ENCODE measurements at regions not wholly inside any gene's neighbourhood (a gene's known extent, or its start where the extent isn't known, plus 50 kb on each side); places are given as distances from the start of the nearest gene placed in this dataset.

GRCh38 chr21:16117331-16117730 is 387.5 kb downstream of the USP25 start:
- H3K9ac ChIP-seq (ENCODE audit: low read length in 3 of 3) = no peak overlapping the region
- H3K9me3 ChIP-seq (ENCODE audit: control insufficient read depth in 2 of 3, insufficient read depth in 1 of 3, low read length in 3 of 3) = no peaks in the 10 kb centered on the region
- intact Hi-C loops (cut with DNase I) = no loop called here
- FAIRE-seq (no peak), DNase-seq (peak in 1 of 5 donors; percentile 2)
- no peaks in the 10 kb centered on the region for H3K4me1 ChIP-seq (ENCODE audit: control insufficient read depth in 2 of 3, insufficient read depth in 2 of 3, low read depth in 1 of 3, low read length in 3 of 3)
- H3K27ac ChIP-seq (ENCODE audit: low read depth in 2 of 2, low read length in 2 of 2) = no peak overlapping the region
- no peaks in the 10 kb centered on the region for H3K27me3 ChIP-seq (ENCODE audit: control insufficient read depth, insufficient read depth, low read length)
- no peak for TF ChIP-seq CTCF (IDR thresholded peaks at IDR 0.05; ENCODE audit: borderline replicate concordance, extremely low read depth, insufficient read depth)
- H3K36me3 ChIP-seq (ENCODE audit: control insufficient read depth in 2 of 3, insufficient read depth in 3 of 3, low read length in 3 of 3) = no peaks in the 10 kb centered on the region
- no peak overlapping the region for H3K4me3 ChIP-seq (ENCODE audit: low read length in 3 of 3)

- intact Hi-C loops (cut with DNase I) = no loop called here
- DNase-seq (peak in 1 of 5 donors; percentile 45), FAIRE-seq (no peak)
- Histone ChIP-seq H3K27me3 (ENCODE audit: control insufficient read depth, insufficient read depth, low read length) (no peaks in the 10 kb centered on the region), H3K4me3 (ENCODE audit: low read length in 3 of 3) (no peak overlapping the region), H3K9ac (ENCODE audit: low read length in 3 of 3) (no peak overlapping the region), H3K4me1 (ENCODE audit: control insufficient read depth in 2 of 3, insufficient read depth in 2 of 3, low read depth in 1 of 3, low read length in 3 of 3) (no peaks in the 10 kb centered on the region), H3K9me3 (ENCODE audit: control insufficient read depth in 2 of 3, insufficient read depth in 1 of 3, low read length in 3 of 3) (no peaks in the 10 kb centered on the region), H3K27ac (ENCODE audit: low read depth in 2 of 2, low read length in 2 of 2) (peak overlapping the region in 1 of 2 donors; percentile 13), H3K36me3 (ENCODE audit: control insufficient read depth in 2 of 3, insufficient read depth in 3 of 3, low read length in 3 of 3) (no peaks in the 10 kb centered on the region)
- no peak for TF ChIP-seq CTCF (IDR thresholded peaks at IDR 0.05; ENCODE audit: borderline replicate concordance, extremely low read depth, insufficient read depth)
These were observed 388.2 kb downstream of the USP25 start for GRCh38 chr21:16117851-16118590.

GRCh38 chr21:16124378-16125138 is 394.8 kb downstream of the USP25 start:
- TF ChIP-seq CTCF (IDR thresholded peaks at IDR 0.05; ENCODE audit: borderline replicate concordance, extremely low read depth, insufficient read depth) = no peak
- peak; percentile 30 for FAIRE-seq

More at GRCh38 chr21:16124378-16125138, 394.8 kb downstream of the USP25 start:
- H3K4me3 ChIP-seq (ENCODE audit: low read length in 3 of 3) = no peak overlapping the region
- peaks cover 0 to 2% (median 0%) of the 10 kb centered on the region in 3 donors for H3K4me1 ChIP-seq (ENCODE audit: control insufficient read depth in 2 of 3, insufficient read depth in 2 of 3, low read depth in 1 of 3, low read length in 3 of 3)
- peak in 2 of 5 donors; percentile 49 to 64 for DNase-seq
- H3K27me3 ChIP-seq (ENCODE audit: control insufficient read depth, insufficient read depth, low read length) = no peaks in the 10 kb centered on the region
- H3K9ac ChIP-seq (ENCODE audit: low read length in 3 of 3) = no peak overlapping the region
- intact Hi-C loops (cut with DNase I) = no loop called here
- H3K27ac ChIP-seq (ENCODE audit: low read depth in 2 of 2, low read length in 2 of 2) = no peak overlapping the region
- no peaks in the 10 kb centered on the region for H3K36me3 ChIP-seq (ENCODE audit: control insufficient read depth in 2 of 3, insufficient read depth in 3 of 3, low read length in 3 of 3)
- H3K9me3 ChIP-seq (ENCODE audit: control insufficient read depth in 2 of 3, insufficient read depth in 1 of 3, low read length in 3 of 3) = no peaks in the 10 kb centered on the region
